ENCODE measurements at regions not wholly inside any gene's neighbourhood (a gene's known extent, or its start where the extent isn't known, plus 50 kb on each side); places are given as distances from the start of the nearest gene placed in this dataset.

GRCh38 chr2:52000151-52000855, 968.4 kb upstream of the NRXN1 start:
- Histone ChIP-seq H3K27me3 (replicated peaks; ENCODE audit: insufficient read depth, low read depth, low read length, poor library complexity) (no peaks in the 10 kb centered on the region), H3K4me3 (ENCODE audit: low read depth, low read length, poor library complexity, severe bottlenecking) (no peak overlapping the region), H3K36me3 (ENCODE audit: insufficient read depth, low read length, poor library complexity, severe bottlenecking) (no peaks in the 10 kb centered on the region), H3K9me3 (ENCODE audit: low read depth, low read length, poor library complexity, severe bottlenecking) (no peaks in the 10 kb centered on the region), H3K27ac (ENCODE audit: low read depth, low read length, poor library complexity, severe bottlenecking) (no peak overlapping the region), H3K4me1 (ENCODE audit: insufficient read depth, low read length, poor library complexity, severe bottlenecking) (no peaks in the 10 kb centered on the region)
- intact Hi-C loops (cut with micrococcal nuclease; ENCODE audit: unreplicated experiment) = no loop called here
- TF ChIP-seq EZH2 (IDR thresholded peaks at IDR 0.05; ENCODE audit: borderline replicate concordance, low read depth, low read length, poor library complexity, severe bottlenecking) = no peak
- TF ChIP-seq CTCF (conservative IDR thresholded peaks at IDR 0.05; ENCODE audit: low read depth, low read length) = no peak
- POLR2A ChIA-PET (ENCODE audit: low non-redundant PET) = no interaction called here
- no peak for DNase-seq (ENCODE audit: low spot score)
- CTCF ChIA-PET = no interaction called here
- no TSS peak for BruUV-seq (replicated peaks)

- H3K36me3 ChIP-seq (ENCODE audit: insufficient read depth, low read length, poor library complexity, severe bottlenecking) = no peaks in the 10 kb centered on the region
- TF ChIP-seq EZH2 (IDR thresholded peaks at IDR 0.05; ENCODE audit: borderline replicate concordance, low read depth, low read length, poor library complexity, severe bottlenecking) (no peak), CTCF (conservative IDR thresholded peaks at IDR 0.05; ENCODE audit: low read depth, low read length) (no peak)
- H3K9me3 ChIP-seq (ENCODE audit: low read depth, low read length, poor library complexity, severe bottlenecking) = no peaks in the 10 kb centered on the region
- H3K27ac ChIP-seq (ENCODE audit: low read depth, low read length, poor library complexity, severe bottlenecking) = no peak overlapping the region
- H3K4me1 ChIP-seq (ENCODE audit: insufficient read depth, low read length, poor library complexity, severe bottlenecking) = peaks cover 11% of the 10 kb centered on the region
- no peak for DNase-seq (ENCODE audit: low spot score)
- intact Hi-C loops (cut with micrococcal nuclease; ENCODE audit: unreplicated experiment) = no loop called here
- H3K4me3 ChIP-seq (ENCODE audit: low read depth, low read length, poor library complexity, severe bottlenecking) = no peak overlapping the region
- H3K27me3 ChIP-seq (replicated peaks; ENCODE audit: insufficient read depth, low read depth, low read length, poor library complexity) = no peaks in the 10 kb centered on the region
- ChIA-PET CTCF (no interaction called here), POLR2A (ENCODE audit: low non-redundant PET) (no interaction called here)
- no TSS peak for BruUV-seq (replicated peaks)
These were observed 967.0 kb upstream of the NRXN1 start for GRCh38 chr2:51998890-51999289.

- H3K36me3 ChIP-seq (ENCODE audit: insufficient read depth, low read length, poor library complexity, severe bottlenecking) = no peaks in the 10 kb centered on the region
- H3K27ac ChIP-seq (ENCODE audit: low read depth, low read length, poor library complexity, severe bottlenecking) = no peak overlapping the region
- ChIA-PET POLR2A (ENCODE audit: low non-redundant PET) (no interaction called here), CTCF (no interaction called here)
- H3K9me3 ChIP-seq (ENCODE audit: low read depth, low read length, poor library complexity, severe bottlenecking) = no peaks in the 10 kb centered on the region
- no peaks in the 10 kb centered on the region for H3K27me3 ChIP-seq (replicated peaks; ENCODE audit: insufficient read depth, low read depth, low read length, poor library complexity)
- no TSS peak for BruUV-seq (replicated peaks)
- TF ChIP-seq CTCF (conservative IDR thresholded peaks at IDR 0.05; ENCODE audit: low read depth, low read length) (peak; percentile 29; the same call in 1 of the 2 replicates), EZH2 (IDR thresholded peaks at IDR 0.05; ENCODE audit: borderline replicate concordance, low read depth, low read length, poor library complexity, severe bottlenecking) (no peak)
- peak; percentile 16 for DNase-seq (ENCODE audit: low spot score)
- peaks cover 15% of the 10 kb centered on the region for H3K4me1 ChIP-seq (ENCODE audit: insufficient read depth, low read length, poor library complexity, severe bottlenecking)
- intact Hi-C loops (cut with micrococcal nuclease; ENCODE audit: unreplicated experiment) = no loop called here
- H3K4me3 ChIP-seq (ENCODE audit: low read depth, low read length, poor library complexity, severe bottlenecking) = no peak overlapping the region
These were observed 965.6 kb upstream of the NRXN1 start for GRCh38 chr2:51997571-51997970.
